ENCODE measurements at regions not wholly inside any gene's neighbourhood (a gene's known extent, or its start where the extent isn't known, plus 50 kb on each side); places are given as distances from the start of the nearest gene placed in this dataset.

DNA sequence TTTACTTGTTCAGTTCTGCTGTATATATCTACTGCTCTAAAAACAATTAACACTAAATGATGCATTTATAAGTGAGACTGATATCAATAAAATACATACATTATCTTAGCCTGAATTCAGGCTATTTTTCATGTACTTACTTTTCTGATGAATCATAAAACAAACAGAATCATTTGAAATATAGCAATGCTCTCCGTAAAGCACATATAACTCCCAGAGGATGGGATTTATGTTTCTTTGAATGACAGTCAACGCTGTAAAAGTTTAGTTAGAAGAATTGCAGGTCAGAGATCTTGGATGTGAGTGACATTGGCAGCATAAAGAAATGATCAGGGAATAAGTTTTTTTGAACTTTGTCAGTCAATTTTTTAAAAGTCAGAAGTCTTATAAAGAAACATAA is 740.2 kb upstream of the NOVA1 start:
- TF ChIP-seq, protein P1, sequence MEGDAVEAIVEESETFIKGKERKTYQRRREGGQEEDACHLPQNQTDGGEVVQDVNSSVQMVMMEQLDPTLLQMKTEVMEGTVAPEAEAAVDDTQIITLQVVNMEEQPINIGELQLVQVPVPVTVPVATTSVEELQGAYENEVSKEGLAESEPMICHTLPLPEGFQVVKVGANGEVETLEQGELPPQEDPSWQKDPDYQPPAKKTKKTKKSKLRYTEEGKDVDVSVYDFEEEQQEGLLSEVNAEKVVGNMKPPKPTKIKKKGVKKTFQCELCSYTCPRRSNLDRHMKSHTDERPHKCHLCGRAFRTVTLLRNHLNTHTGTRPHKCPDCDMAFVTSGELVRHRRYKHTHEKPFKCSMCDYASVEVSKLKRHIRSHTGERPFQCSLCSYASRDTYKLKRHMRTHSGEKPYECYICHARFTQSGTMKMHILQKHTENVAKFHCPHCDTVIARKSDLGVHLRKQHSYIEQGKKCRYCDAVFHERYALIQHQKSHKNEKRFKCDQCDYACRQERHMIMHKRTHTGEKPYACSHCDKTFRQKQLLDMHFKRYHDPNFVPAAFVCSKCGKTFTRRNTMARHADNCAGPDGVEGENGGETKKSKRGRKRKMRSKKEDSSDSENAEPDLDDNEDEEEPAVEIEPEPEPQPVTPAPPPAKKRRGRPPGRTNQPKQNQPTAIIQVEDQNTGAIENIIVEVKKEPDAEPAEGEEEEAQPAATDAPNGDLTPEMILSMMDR (IDR thresholded peaks at IDR 0.05; ENCODE audit: insufficient read depth, low read length, poor library complexity, severe bottlenecking): no peak
- TF ChIP-seq EZH2phosphoT487 (conservative IDR thresholded peaks at IDR 0.05; ENCODE audit: low read length): no peak

Measured in SU-DHL-6 (cell line).